K562 (cell line): ENCODE measurements at regions not wholly inside any gene's neighbourhood (a gene's known extent, or its start where the extent isn't known, plus 50 kb on each side); places are given as distances from the start of the nearest gene placed in this dataset.

Experiments
- ATAC-seq: fragments of 200-7000 bp; cut with Tn5 transposase; 3 replicates; pipeline ENCODE4 v1.9.1; 2020; ENCODE audit warnings: moderate library complexity
- BruUV-seq: library from RNA; stranded (reverse); fragments of 400-500 nt; replicated peaks from 2 replicates; lab custom pipeline; 2021; lab: Mats Ljungman, UMichigan
- CTCF ChIA-PET: fragments of 300-600 bp; formaldehyde crosslinking; extraction: SDS; loops from one replicate; lab custom pipeline; 2021; ENCODE audit warnings: low intra/inter-chr PET ratio; lab: Yijun Ruan, JAX
- POLR2A ChIA-PET: fragments of 300-600, 350-650 bp; sonication (Branson Sonifier 250); formaldehyde crosslinking; extraction: SDS; loops from one replicate; lab custom pipeline; 2021; ENCODE audit warnings: antibody characterized with exemption, inconsistent platforms; lab: Yijun Ruan, JAX
- DNase-seq, 4 experiments: peaks; one replicate each; pipeline versions ENCODE4 v3.0.0 to v3.0.0-alpha.2; 2011 to 2018; ENCODE audit warnings: low spot score in 3 of 4, mixed read lengths in 3 of 4; ENCODE audit errors: extremely low read depth in 1 of 4
- FAIRE-seq: peaks from 2 replicates; lab custom pipeline; 2011; peaks lifted over from hg19 to GRCh38; lab: Jason Lieb, UNC
- H2AFZ ChIP-seq: 2 replicates; pipeline ENCODE4 v1.6.0; 2011; ENCODE audit warnings: low read depth, low read length, control low read depth, inconsistent platforms
- H3K27ac ChIP-seq: fragments of 200-600 bp; 3 replicates; pipeline ENCODE4 v1.8.0; 2011; ENCODE audit warnings: low read depth, mild to moderate bottlenecking, control low read depth, inconsistent platforms, low read length, moderate library complexity, mixed read lengths; ENCODE audit errors: extremely low read depth
- H3K27me3 ChIP-seq, 2 experiments: fragments of 300-600 bp in 1 of 2; 2 replicates in 1 of 2; 3 replicates in 1 of 2; pipeline versions ENCODE4 v1.6.0 to v1.8.0; 2011; ENCODE audit warnings: inconsistent platforms in 2 of 2, low read length in 2 of 2, mild to moderate bottlenecking in 1 of 2, mixed read lengths in 1 of 2, moderate library complexity in 1 of 2; ENCODE audit not compliant: control insufficient read depth in 2 of 2, insufficient read depth in 2 of 2
- H3K36me3 ChIP-seq: fragments of 300-600 bp; 3 replicates; pipeline ENCODE4 v1.8.0; 2011; ENCODE audit warnings: mild to moderate bottlenecking, low read length, inconsistent platforms; ENCODE audit not compliant: control insufficient read depth, insufficient read depth
- H3K4me1 ChIP-seq, 2 experiments: fragments of 200-600 bp in 1 of 2; replicated peaks in 1 of 2; 2 replicates in 1 of 2; 3 replicates in 1 of 2; pipeline versions ENCODE4 v1.5.1 to v1.8.0; 2011; ENCODE audit warnings: inconsistent platforms in 2 of 2, low read length in 2 of 2, mild to moderate bottlenecking in 1 of 2, mixed read lengths in 1 of 2, moderate library complexity in 1 of 2; ENCODE audit not compliant: control insufficient read depth in 2 of 2, insufficient read depth in 2 of 2
- H3K4me2 ChIP-seq: 2 replicates; pipeline ENCODE4 v1.6.1; 2011; ENCODE audit warnings: low read length, control low read depth, inconsistent platforms, mixed read lengths; ENCODE audit not compliant: insufficient read depth
- H3K4me3 ChIP-seq: fragments of 200-600 bp; sonication (generic), shearing (Covaris generic); 2 replicates; pipeline ENCODE4 v1.5.1; 2016; ENCODE audit warnings: control low read depth, inconsistent platforms
- H3K79me2 ChIP-seq: fragments of 200-600 bp; 3 replicates; pipeline ENCODE4 v1.8.0; 2011; ENCODE audit warnings: low read length, inconsistent platforms; ENCODE audit not compliant: control insufficient read depth, insufficient read depth
- H3K9ac ChIP-seq, 2 experiments: 2 replicates each; pipeline versions ENCODE4 v1.6.0 to v1.6.1; 2011; ENCODE audit warnings: low read depth in 2 of 2, low read length in 2 of 2, control low read depth in 1 of 2, inconsistent platforms in 1 of 2, mild to moderate bottlenecking in 1 of 2, mixed read lengths in 1 of 2; ENCODE audit not compliant: insufficient read depth in 1 of 2
- H3K9me1 ChIP-seq: one replicate; pipeline ENCODE4 v1.6.0; 2011; ENCODE audit warnings: inconsistent platforms, mild to moderate bottlenecking, low read length, moderate library complexity; ENCODE audit not compliant: control insufficient read depth, insufficient read depth
- H3K9me3 ChIP-seq: replicated peaks from 2 replicates; pipeline ENCODE4 v1.5.1; 2011; ENCODE audit warnings: low read depth, low read length, inconsistent platforms; ENCODE audit not compliant: control insufficient read depth, insufficient read depth
- H4K20me1 ChIP-seq: replicated peaks from 2 replicates; pipeline ENCODE4 v1.6.1; 2011; ENCODE audit warnings: low read length, inconsistent platforms, mixed read lengths; ENCODE audit not compliant: control insufficient read depth, insufficient read depth
- CEBPG ChIP-seq, 3 experiments: fragments of 200-800 bp in 1 of 3; sonication (Bioruptor generic) in 1 of 3; sonication (generic) in 1 of 3; formaldehyde crosslinking in 1 of 3; IDR thresholded peaks in 2 of 3; conservative IDR thresholded peaks in 1 of 3; 2 replicates each; pipeline versions ENCODE4 v1.6.1 to v1.8.0; 2016 to 2022; ENCODE audit warnings: missing compliant biosample characterization in 2 of 3, missing genetic modification characterization in 2 of 3, mild to moderate bottlenecking in 1 of 3, missing genetic modification reagents in 1 of 3
- GATA2 ChIP-seq: sonication (generic); formaldehyde crosslinking; IDR thresholded peaks from 2 replicates; pipeline ENCODE4 v1.4.0; 2020; ENCODE audit warnings: mild to moderate bottlenecking, missing genetic modification reagents
- HSF4 ChIP-seq: fragments of 250-450 bp; sonication (Bioruptor Pico); IDR thresholded peaks from 2 replicates; pipeline ENCODE4 v2.1.2; 2022; ENCODE audit warnings: mild to moderate bottlenecking, moderate library complexity, borderline replicate concordance
- MAFG ChIP-seq: fragments of 450-650 bp; conservative IDR thresholded peaks from 2 replicates; pipeline ENCODE4 v1.6.1; 2016; ENCODE audit warnings: missing genetic modification characterization, missing compliant biosample characterization
- NFATC3 ChIP-seq: fragments of 450-650 bp; IDR thresholded peaks from 2 replicates; pipeline ENCODE4 v1.6.1; 2017; ENCODE audit warnings: mild to moderate bottlenecking
- TRIM24 ChIP-seq, 2 experiments: fragments of 450-650 bp; IDR thresholded peaks; 2 replicates each; pipeline ENCODE4 v1.6.1; 2016
- ZNF174 ChIP-seq: fragments of 250-450 bp; sonication (Bioruptor Pico); IDR thresholded peaks from 2 replicates; pipeline ENCODE4 v1.4.0; 2020; ENCODE audit warnings: mild to moderate bottlenecking
- ZNF408 ChIP-seq: fragments of 250-450 bp; sonication (Bioruptor Pico); IDR thresholded peaks from 2 replicates; pipeline ENCODE4 v1.4.0; 2020; ENCODE audit warnings: low read depth, mild to moderate bottlenecking, moderate library complexity
- ZNF586 ChIP-seq: fragments of 450-650 bp; formaldehyde crosslinking; conservative IDR thresholded peaks from 2 replicates; pipeline ENCODE4 v1.4.0; 2020; ENCODE audit warnings: mild to moderate bottlenecking, moderate library complexity
- ZSCAN29 ChIP-seq: fragments of 450-650 bp; IDR thresholded peaks from 2 replicates; pipeline ENCODE4 v1.6.1; 2017
- WGBS: fragments of 100-300 bp; shearing (Covaris generic); methylation state at CpG from one replicate; pipeline ENCODE4 v1.1.6; 2016; ENCODE audit warnings: low coverage, mixed read lengths; ENCODE audit not compliant: insufficient coverage; ENCODE audit errors: missing lambda C conversion rate; 5-methylcytosine and 5-hydroxymethylcytosine counted together
- in situ Hi-C: fragments of 300-500 bp; cut with MboI; formaldehyde crosslinking; loops from 4 replicates; pipeline ENCODE4 v1.15.0; 2018; ENCODE audit warnings: inconsistent platforms, mixed read lengths
- intact Hi-C: fragments of 100-400 bp; cut with micrococcal nuclease; formaldehyde crosslinking; loops from 2 replicates; pipeline ENCODE4 v1.14.2; 2022
- TF ChIP-seq, protein P1 (sequence below): fragments of 450-650 bp; IDR thresholded peaks from 2 replicates; pipeline ENCODE4 v1.6.1; 2017; ENCODE audit warnings: mild to moderate bottlenecking, moderate library complexity
- TF ChIP-seq, protein P2 (sequence below): conservative IDR thresholded peaks from 2 replicates; pipeline ENCODE4 v1.6.1; 2011; ENCODE audit warnings: low read depth, mild to moderate bottlenecking, low read length; ENCODE audit not compliant: control insufficient read depth
- TF ChIP-seq, protein P3 (sequence below): fragments of 150-350 bp; conservative IDR thresholded peaks from 2 replicates; pipeline ENCODE4 v1.6.1; 2014; ENCODE audit warnings: low read length
- TF ChIP-seq, protein P4 (sequence below): fragments of 250-450 bp; sonication (Bioruptor Pico); IDR thresholded peaks from 2 replicates; pipeline ENCODE4 v1.4.0; 2020; ENCODE audit warnings: borderline replicate concordance
- TF ChIP-seq, protein P5 (sequence below): sonication (generic); formaldehyde crosslinking; IDR thresholded peaks from 2 replicates; pipeline ENCODE4 v1.9.0; 2022; ENCODE audit warnings: mild to moderate bottlenecking, missing genetic modification reagents

DNA sequence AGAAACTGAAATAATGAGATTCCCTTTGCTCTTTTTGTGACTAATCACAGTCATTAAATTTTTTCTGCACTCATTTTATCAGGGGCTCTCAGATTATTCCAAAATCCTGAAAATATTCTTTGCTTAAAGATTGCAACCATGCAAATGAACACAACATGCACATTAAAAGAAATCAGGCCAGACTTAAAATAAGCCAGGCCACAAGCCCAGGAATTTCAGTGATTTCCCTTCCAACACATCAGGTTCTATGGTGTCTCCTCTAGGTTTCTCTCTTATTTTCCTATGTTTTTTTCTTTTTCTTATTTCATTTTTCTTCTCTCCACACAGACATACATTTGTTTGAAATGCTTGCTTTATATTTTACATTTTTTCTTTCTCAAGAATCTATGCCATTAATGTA lies 65.3 kb downstream of the NIBAN1 start (continued):
- TF ChIP-seq HSF4 (CRISPR knock-in tag) (no peak), TRIM24 (IDR thresholded peaks at IDR 0.05) (no peak), ZSCAN29 (no peak), NFATC3 (no peak)
- TF ChIP-seq, protein P1, sequence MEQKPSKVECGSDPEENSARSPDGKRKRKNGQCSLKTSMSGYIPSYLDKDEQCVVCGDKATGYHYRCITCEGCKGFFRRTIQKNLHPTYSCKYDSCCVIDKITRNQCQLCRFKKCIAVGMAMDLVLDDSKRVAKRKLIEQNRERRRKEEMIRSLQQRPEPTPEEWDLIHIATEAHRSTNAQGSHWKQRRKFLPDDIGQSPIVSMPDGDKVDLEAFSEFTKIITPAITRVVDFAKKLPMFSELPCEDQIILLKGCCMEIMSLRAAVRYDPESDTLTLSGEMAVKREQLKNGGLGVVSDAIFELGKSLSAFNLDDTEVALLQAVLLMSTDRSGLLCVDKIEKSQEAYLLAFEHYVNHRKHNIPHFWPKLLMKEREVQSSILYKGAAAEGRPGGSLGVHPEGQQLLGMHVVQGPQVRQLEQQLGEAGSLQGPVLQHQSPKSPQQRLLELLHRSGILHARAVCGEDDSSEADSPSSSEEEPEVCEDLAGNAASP, result no peak

DNA sequence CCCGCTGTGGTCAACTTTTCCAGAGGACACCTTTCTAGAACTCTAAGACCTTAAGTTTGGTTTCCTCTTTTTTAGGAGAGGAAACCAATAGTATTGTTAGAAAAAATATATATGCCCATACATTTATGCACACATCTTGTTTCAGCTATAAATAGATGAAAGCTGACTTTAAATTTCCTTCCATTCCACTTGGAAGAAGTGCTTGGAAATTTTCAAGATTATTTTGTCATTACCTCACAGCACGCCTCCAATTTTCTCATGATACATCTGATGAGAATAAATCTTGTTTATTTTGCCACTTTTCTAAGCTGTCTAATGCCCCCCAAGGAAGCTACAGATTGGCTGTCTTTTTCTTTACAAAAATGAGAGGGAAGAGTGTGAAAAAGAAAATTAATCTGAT lies 65.8 kb downstream of the NIBAN1 start:
- FAIRE-seq, result no peak
- no TSS peak for BruUV-seq
- in situ Hi-C loops (no loop called here), intact Hi-C loops (no loop called here)
- H3K4me3 ChIP-seq, result no peak overlapping the region
- H3K4me2 ChIP-seq, result no peak overlapping the region
- H3K27ac ChIP-seq, result no peak overlapping the region
- no peak for ATAC-seq
- no peaks in the 10 kb centered on the region for H3K36me3 ChIP-seq
- H2AFZ ChIP-seq, result no peak overlapping the region
- no peak overlapping the region for H3K9ac ChIP-seq
- no peaks in the 10 kb centered on the region for H3K9me1 ChIP-seq
- POLR2A ChIA-PET, result interaction anchor here (1.0 to 1.2 kb wide), 2 partner anchors 23 to 54 kb away, joined by 3 read pairs; no protein-coding TSS in a partner anchor
- no peaks in the 10 kb centered on the region for H3K27me3 ChIP-seq
- WGBS, result 72% methylated on average over 2 of the region's 2 CpGs
- CTCF ChIA-PET, result no interaction called here
- no peaks in the 10 kb centered on the region for H4K20me1 ChIP-seq
- peaks cover 0 to 3% of the 10 kb centered on the region in 2 experiments; a peak in 2 of 5 replicates for H3K4me1 ChIP-seq
- DNase-seq, result no peak
- no peaks in the 10 kb centered on the region for H3K9me3 ChIP-seq
- H3K79me2 ChIP-seq, result no peaks in the 10 kb centered on the region; the same call in 2 of the 3 replicates
- no peak for TF ChIP-seq CEBPG (CRISPR knock-in tag; IDR thresholded peaks at IDR 0.05)
- no peak for TF ChIP-seq CEBPG (tag; conservative IDR thresholded peaks at IDR 0.05 in 1 of 2, IDR thresholded peaks at IDR 0.05 in 1 of 2)
- no peak for TF ChIP-seq ZNF586 (CRISPR knock-in tag)
- no peak for TF ChIP-seq ZNF174 (CRISPR knock-in tag)
- TF ChIP-seq, protein P2, sequence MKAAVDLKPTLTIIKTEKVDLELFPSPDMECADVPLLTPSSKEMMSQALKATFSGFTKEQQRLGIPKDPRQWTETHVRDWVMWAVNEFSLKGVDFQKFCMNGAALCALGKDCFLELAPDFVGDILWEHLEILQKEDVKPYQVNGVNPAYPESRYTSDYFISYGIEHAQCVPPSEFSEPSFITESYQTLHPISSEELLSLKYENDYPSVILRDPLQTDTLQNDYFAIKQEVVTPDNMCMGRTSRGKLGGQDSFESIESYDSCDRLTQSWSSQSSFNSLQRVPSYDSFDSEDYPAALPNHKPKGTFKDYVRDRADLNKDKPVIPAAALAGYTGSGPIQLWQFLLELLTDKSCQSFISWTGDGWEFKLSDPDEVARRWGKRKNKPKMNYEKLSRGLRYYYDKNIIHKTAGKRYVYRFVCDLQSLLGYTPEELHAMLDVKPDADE, result no peak
- TF ChIP-seq, protein P3, sequence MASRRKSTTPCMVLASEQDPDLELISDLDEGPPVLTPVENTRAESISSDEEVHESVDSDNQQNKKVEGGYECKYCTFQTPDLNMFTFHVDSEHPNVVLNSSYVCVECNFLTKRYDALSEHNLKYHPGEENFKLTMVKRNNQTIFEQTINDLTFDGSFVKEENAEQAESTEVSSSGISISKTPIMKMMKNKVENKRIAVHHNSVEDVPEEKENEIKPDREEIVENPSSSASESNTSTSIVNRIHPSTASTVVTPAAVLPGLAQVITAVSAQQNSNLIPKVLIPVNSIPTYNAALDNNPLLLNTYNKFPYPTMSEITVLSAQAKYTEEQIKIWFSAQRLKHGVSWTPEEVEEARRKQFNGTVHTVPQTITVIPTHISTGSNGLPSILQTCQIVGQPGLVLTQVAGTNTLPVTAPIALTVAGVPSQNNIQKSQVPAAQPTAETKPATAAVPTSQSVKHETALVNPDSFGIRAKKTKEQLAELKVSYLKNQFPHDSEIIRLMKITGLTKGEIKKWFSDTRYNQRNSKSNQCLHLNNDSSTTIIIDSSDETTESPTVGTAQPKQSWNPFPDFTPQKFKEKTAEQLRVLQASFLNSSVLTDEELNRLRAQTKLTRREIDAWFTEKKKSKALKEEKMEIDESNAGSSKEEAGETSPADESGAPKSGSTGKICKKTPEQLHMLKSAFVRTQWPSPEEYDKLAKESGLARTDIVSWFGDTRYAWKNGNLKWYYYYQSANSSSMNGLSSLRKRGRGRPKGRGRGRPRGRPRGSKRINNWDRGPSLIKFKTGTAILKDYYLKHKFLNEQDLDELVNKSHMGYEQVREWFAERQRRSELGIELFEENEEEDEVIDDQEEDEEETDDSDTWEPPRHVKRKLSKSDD, result no peak
- TF ChIP-seq HSF4 (CRISPR knock-in tag), result no peak
- no peak for TF ChIP-seq ZNF408
- TF ChIP-seq, protein P4, sequence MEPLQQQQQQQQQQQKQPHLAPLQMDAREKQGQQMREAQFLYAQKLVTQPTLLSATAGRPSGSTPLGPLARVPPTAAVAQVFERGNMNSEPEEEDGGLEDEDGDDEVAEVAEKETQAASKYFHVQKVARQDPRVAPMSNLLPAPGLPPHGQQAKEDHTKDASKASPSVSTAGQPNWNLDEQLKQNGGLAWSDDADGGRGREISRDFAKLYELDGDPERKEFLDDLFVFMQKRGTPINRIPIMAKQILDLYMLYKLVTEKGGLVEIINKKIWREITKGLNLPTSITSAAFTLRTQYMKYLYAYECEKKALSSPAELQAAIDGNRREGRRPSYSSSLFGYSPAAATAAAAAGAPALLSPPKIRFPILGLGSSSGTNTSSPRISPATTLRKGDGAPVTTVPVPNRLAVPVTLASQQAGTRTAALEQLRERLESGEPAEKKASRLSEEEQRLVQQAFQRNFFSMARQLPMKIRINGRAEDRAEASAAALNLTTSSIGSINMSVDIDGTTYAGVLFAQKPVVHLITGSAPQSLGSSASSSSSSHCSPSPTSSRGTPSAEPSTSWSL (CRISPR knock-in tag), result no peak
- TF ChIP-seq GATA2, result no peak
- no peak for TF ChIP-seq MAFG (tag)
- TF ChIP-seq, protein P5, sequence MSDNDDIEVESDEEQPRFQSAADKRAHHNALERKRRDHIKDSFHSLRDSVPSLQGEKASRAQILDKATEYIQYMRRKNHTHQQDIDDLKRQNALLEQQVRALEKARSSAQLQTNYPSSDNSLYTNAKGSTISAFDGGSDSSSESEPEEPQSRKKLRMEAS, result no peak
